SH-SY5Y (cell line): ENCODE measurements at regions not wholly inside any gene's neighbourhood (a gene's known extent, or its start where the extent isn't known, plus 50 kb on each side); places are given as distances from the start of the nearest gene placed in this dataset.

Source experiments
- GATA2 ChIP-seq: IDR thresholded peaks from 2 replicates; pipeline ENCODE4 v1.6.1; 2011; ENCODE audit warnings: mild to moderate bottlenecking, low read depth, low read length
- GATA3 ChIP-seq: IDR thresholded peaks from 2 replicates; pipeline ENCODE4 v1.6.1; 2011; ENCODE audit warnings: low read depth, mild to moderate bottlenecking, low read length, moderate library complexity

DNA sequence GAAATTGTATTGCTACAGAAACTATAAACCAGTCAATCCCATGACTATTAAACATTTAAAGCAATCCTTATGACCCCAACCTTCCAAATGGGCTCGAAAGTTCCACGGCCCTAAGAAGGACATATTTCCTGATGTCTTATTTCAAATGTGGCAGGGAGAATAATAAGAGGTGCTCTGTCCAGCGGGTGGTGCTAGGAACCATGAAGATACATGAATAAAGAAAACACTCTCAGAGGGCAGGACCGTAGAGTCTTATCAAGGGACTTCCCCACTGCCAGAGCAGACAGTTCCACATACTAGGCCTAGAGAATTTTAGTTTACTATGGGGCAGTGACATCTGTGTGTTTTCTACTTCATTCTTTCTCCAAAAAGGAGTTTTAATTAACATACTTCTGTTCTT lies 187.1 kb upstream of the PIK3C3 start:
- TF ChIP-seq GATA3, result no peak
- no peak for TF ChIP-seq GATA2
